Femur (tissue), 1 donor: ENCODE measurements at regions not wholly inside any gene's neighbourhood (a gene's known extent, or its start where the extent isn't known, plus 50 kb on each side); places are given as distances from the start of the nearest gene placed in this dataset.
A peak's percentile ranks its signal among the peaks of the same experiment; 100 is the strongest.

Source experiments
- DNase-seq: peaks from one replicate; pipeline ENCODE4 v3.0.0-alpha.2; 2017

DNA sequence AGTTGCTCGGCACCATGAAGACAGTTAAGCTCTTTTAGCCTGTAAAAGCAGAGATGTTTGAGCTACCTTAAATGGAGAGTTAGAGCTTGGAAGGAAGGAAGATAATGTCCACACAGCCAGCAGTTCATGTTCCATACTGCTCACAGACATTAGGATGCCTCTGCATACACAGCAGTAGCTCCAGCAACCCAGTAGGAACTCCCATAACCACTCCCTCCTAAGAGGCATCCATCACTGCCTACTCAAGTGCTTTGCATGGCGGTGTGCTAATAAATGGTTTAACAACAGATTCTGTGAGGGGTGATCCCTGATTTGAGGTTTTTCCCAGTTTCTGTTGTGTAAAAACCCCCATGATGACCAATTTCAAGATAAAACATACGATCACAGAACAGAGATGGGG, 286.4 kb downstream of the HACE1 start:
- DNase-seq: no peak

DNA sequence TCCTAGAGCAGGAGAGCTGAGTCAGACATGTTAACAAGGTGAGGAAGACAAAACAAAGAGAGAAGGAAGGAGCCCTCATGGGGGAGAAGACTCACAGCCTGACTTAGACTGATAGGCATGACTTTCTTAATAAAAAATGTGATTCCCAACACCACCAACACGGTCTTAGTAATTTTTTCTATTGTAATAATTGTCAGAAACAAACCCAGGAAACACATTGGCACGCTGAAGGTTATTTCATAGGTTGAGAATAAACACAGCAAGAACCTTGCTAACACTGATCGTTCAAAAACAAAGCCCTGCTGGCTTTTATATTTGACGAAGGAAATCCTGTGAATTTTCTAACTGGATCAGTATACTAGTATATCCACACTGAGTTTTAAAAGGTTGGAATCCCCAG, 286.8 kb downstream of the HACE1 start:
- no peak for DNase-seq

DNA sequence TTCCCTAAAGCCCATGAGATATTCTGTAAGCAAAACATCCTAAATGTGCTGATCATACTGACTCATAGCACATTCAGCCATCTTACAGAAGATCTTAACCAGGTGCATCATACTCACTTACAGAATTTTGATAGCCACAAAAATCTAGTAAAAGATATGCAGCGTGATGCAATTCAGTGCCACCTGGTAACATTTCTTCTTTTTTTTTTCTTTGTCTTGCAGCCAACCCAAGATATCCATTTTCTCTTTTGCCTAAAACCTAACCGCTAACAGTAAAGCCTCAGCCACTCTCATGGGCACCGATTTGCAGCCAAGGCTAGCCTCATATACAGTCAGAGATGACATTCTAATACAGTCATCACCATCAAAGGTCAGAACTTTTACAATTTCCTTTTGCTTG, 293.3 kb downstream of the HACE1 start:
- DNase-seq: no peak

DNA sequence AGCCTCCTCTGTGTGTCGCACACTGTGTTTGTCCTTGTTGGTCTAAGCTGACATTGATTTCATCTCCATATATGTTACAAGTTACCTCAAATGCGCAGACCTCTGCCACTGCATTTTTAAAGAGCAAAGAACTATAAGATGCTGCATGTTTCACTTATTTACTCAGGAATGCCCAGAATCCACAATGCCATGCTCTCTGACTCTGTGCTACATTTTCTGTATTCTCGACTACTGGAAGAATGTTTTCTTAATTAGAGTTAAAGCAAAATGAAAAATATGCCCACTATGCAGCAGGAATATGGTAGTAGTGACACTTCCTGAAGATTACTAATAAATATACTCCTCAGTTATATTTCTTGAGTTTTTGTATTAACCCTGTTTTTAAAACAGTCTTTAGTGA, 296.4 kb downstream of the HACE1 start:
- DNase-seq: no peak

DNA sequence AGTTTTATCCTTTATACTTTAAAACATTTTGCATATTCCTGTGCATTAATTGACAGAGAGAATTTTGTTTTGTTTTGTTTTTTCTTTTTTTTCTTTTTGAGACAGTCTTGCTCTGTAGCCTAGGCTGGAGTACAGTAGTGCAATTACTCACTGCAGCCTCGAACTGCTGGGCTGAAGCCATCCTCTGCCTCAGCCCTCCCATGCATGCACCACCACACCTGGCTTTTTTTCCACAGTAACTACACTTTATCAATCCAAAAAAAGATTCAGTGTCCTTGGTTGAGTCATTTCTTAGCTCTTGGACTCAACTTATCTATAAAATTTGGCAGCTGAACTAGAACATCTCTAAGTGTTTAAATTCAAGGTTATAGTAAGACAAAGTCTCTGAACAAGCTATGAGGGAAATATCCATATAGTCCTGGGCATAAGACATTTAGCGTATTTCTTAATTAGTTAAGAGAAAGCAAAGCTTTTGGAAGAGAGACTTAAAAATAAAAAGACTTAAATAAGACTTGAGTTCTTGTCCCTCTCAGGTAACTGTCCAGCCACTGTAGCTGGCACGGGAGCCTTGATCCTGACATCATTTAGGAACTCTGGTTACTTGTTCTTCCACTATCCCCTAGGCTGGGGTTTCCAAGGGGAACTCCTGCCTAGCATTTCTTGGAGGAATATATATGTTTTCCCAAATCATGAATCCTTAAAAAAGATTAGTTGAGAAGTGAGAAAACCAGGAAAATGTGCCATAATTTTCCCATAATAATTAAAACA, 300.1 kb downstream of the HACE1 start:
- no peak for DNase-seq

DNA sequence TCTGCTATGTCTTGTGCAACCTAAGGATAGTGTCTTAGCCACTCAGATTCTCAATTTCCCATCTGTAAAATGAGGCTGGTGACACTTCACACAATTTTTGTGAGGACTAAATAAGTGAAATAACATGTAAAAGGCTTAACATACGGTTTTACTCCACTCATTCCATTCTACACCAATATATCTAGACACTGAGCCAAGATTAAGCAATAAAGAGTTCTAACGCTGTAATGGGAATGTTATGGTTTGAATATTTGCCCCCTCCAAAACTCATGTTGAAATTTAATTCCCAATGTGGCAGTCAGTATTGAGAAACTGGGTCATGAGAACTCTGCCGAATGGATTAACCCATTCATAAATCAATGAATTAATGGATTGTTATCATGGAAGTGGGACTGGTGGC, 301.0 kb downstream of the HACE1 start:
- no peak for DNase-seq

DNA sequence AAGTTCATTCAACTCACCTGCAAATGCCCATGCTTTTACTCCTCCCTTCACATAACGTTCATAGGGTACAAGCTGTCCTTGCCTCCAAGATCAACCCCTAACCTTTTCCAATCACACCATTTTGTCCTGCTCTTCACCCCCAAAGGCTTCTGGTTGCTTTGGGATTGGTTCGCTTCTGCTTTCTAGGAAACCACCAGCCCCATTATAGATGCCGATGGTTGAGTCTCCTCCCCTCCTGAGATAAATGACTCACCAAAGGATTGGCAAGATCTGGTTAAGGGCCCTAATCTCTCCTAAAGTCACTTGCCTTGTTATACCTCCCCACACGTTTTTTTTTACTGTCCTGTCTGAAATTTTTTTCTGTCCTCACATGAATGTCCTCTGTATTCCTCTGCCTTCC, 311.4 kb downstream of the HACE1 start:
- DNase-seq: no peak

DNA sequence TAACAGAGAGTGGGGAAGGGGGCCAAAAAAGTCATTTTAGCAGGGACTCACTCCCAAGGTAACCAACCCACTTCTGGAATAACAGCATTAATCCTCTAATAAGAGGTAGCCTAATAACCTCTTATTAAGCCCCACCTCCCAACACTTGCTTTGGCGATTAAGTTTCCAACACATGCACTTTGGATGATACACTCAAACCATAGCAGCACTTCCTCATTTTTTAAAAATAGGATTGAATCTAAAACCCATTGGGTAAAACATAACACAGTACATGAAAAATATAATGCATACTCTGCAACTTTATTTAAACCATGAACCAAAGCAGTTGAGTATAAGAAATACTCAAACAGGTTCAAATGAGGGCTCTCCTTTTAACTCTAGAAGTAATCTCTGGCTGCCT, 318.3 kb downstream of the HACE1 start:
- no peak for DNase-seq

DNA sequence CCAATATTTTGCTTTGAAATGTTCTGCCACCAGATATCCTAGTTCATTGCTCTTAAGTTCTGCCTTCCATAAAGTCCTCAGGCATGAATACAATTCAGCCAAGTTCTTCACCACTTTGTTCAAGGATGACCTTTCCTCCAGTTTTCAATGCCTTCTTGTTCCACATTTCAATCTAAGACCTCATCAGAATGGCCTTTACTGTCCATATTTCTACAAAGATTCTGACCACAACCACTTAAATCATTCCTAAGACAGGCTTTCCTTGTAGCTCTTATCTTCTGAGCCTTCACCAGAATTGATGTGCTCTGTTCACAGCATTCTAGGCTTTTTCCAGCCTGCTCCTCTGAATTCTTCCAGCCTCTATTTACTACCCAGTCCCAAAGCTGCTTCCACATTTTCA, 319.0 kb downstream of the HACE1 start:
- no peak for DNase-seq

DNA sequence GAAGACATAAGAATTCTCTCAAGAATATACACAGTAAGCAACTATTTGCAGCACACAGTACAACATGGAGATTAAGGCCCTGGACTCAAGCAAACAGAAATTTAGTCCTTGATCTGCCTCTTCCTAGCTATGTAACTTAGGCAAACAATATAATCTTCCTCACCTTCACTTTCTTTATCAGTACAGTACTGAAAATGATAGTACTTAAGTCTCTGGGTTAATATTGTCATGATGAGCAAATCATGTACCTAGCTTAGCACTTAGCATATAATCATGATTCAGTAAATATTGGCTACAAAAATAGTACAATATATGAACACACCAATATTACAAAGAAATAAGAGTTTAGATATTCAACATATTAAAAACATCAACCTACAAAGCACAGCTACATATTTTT, 320.5 kb downstream of the HACE1 start:
- no peak for DNase-seq

DNA sequence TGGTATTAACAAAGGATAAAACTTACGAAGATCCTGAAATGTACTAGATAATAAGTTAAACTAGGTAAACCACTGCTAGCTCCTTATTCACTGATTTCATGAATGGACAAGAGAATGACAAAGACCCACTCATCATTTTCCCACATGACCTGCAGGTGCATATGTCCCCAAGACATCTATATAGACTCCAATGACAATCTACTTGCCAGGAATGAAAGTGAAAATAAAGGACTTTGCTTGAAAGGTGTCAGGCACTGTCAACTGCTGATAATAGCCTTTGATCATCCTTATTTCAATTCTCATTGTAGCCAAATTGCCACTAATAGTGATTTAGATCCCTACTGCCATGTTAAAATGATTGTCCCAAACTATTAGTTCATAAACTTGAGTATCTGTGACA, 321.8 kb downstream of the HACE1 start:
- no peak for DNase-seq

DNA sequence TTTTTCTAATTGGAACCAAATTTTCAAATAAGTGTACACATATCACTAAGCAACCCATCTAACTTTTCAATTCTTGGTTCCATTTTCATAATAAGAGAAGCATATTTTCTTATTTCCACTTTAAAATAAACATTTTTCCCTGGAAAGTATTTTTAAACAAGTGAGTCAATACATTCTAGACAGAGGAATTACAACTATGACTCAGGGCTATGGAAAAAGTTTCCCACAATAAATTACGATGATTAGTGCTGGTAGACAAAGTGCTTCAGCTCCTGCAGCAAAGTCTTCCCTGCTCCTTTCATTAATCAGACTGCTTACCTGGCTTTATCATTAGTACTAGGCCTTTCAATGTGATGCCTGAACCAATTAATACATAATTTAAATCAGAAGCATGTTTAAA, 322.5 kb downstream of the HACE1 start:
- DNase-seq: no peak

DNA sequence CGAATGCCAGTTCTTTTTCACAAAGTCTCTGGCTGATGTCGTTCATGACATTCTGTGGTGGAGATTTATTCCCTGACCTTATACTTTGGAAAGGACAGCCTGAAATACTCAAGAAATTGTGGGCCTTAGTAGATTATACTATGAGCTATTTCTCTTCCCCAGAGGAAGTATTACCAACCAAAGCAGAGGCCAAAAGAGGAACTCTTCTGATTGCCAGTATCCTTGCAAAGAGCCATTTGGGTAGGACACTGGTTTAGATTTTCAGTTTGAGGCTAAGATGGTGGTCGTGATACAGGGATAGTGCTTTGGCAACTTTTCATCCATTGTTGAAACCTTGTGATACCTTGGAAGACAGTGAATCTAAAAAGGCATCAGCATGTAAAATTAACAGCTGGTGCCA, 327.3 kb downstream of the HACE1 start:
- DNase-seq: no peak

DNA sequence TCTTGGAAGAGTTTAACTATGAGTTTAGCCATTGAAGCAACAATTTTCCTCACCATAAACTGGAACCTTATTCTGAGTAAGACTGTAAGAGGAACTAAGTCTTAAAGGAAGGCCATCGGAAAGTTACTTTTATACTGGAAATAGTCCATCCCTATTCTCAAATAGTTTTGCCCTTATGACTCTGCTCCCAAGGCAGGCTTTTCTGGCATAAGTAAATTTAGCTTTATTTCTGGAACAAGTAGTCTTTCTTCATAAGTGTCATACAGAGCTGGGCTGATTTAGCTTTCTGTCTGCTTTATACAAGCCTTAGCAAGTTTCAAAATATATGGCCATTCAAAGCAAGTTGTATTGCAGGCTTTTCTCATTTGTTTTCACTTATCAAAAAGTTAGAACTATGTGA, 328.1 kb downstream of the HACE1 start:
- DNase-seq: no peak

DNA sequence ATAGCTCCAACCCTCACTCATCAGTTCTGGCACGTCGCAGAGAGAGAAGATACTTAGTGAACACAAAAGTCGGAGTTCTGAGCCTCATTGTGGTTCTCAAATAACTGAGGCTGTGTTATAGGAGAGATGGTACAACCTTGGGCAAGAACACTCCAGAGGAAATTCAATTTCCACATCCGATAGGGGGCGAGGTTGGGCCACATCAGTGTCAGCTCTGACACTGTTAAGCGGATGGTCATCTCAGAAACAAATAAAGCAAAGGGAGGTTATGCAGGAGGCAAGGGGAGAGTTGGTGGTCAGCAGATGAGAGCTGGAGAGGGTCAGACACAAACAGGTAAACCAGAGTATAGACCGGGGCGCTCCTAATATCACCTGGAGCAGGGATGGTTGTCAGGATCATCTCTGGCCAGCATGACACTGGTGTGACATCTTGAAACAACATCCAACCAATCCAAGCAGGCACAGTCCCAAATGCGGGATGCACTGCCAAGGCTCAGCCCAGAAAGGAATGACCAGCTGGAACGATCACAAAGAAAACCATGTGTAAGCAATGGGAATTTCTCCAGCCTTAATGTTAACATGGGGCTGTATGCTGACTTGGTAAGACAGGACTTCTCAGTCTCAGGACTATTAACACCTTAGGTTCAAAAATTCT, 331.8 kb downstream of the HACE1 start:
- peak; percentile 37 for DNase-seq

DNA sequence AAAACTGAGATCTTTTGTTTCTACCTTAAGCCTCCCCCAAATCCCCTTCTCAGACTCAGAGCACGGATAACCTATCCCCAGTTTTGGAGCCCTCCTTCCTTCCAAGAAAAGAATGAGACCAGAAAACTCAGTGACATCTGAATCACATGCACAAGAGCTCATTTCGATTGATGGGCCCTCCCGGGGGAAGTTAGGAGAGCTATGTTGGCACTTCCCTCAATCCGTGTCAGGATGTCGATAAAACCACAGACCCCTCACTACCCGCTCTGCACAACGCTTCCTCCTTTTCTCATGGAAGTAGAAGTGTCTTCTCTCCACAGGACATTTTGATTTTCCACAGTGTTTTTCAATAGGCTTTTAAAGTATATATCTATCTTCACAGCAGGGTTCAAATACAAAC, 332.4 kb downstream of the HACE1 start:
- DNase-seq: no peak

DNA sequence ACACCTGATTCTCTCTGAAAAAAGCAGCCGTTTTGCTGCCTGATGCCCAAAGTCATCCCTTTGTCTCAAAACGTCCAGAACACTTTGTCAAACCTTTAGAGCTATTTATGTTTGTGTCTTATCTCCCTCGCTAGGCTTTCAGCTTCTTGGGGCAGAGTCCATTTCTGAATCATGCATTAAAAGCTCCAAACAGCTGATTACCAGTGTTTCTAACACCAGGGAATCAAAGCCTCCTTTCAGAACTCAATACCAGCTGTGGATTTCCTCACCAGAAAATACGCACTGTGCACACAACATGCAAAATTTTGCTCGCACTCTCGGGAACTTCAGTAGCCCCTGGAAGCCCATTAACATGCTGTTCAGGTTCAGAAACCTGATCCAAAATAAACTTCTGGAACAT, 333.3 kb downstream of the HACE1 start:
- DNase-seq: no peak

DNA sequence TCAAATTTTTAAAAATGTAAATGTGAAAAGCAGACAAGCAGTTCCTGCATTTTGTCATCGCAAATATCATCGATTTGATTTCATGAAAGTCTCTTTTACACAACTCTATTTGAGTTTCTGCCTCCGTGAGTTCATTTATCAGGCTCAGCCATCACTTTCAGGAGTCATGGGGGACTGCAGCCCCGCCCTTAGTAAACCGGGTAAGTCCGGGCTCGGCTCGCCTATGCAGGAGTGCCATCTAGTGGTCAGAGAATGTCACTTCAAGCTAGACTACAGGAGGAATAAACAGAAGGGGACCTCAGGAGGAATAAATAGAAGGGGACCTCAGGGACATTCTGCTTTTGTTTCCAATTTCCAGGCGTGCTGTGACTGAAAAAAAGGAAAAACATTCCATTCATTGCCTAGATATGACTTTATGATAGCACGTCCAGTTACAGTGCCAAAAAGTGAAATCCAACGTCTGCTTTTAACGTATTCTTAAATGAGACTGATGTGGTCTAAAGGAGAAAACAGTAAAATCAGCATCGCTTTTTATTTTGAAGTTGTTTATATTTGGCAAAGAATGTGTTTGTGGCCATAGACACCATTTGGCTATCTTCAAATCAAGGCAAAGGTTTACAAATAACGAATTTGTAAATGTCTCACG, 333.9 kb downstream of the HACE1 start:
- peak; percentile 82 for DNase-seq

DNA sequence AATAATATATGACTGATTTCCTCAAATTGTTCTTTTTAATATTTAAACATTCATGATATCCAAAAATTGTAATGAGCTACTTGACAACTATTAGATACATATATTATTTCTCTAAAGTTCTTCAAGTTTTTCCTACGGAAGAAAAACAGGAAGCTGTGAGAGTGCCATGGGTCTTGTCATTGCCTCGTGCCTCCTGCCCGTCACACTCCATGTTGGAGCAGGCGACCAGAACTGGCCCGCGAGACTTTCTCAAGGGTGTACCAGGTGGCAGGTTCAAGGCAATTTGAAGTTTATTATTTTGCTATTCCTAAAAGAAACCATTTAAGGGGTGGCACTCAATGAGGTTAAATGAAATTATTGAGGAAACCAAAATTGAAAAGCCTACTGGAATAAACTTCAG, 337.2 kb downstream of the HACE1 start:
- no peak for DNase-seq

DNA sequence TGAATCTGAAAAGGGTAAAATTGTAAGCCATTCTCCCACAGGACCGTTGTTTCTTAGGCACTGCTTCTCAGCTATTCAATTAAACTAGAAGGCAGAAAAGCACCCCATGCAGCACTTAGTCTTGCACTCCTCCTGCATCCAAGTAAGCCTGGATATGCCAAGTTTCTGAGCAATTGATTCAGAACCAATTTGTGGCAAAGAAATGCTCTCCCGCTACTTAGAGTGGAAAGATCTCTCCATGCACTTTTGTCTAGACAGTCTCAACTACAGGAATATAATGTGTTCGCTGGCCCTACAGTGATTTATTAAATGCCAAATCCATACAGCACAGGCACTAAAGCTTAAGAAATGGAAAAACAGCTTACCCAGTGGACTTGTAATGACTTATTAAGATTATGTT, 338.5 kb downstream of the HACE1 start:
- no peak for DNase-seq

DNA sequence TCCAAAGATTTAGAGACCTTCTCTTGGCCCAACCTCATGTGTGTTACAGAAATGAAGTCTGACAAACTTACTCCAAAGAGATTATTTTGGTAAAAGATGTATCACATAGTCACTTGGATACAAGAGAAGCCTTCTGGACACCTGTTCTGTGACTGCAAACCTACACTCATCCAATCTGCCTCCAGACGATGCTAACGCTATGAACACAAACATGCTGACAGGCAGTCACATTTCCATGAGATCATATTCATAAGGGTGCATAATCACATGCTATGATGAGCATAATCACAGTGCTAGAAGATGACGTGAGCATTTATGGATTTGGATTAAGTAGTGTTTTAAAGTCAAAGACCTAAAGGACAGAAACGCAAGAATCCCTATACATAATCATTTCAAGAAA, 340.2 kb downstream of the HACE1 start:
- no peak for DNase-seq

DNA sequence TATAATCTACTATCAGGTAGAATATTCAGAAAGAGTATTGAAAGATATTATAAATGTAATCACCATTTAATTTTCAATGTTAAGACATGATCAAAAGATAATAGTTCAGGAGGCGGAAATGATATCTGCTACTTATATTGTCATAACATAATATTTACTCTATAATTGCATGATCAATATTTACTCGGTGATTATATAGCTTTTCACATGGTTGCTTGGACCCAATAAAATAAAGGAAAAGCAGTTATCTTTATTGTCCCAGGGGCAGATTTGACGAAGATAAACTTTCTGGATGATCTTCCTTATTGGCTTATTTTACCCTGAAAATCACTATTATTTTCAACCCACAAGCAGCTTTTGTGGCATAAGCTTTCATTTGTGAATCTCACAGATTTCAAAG, 350.4 kb downstream of the HACE1 start:
- no peak for DNase-seq

DNA sequence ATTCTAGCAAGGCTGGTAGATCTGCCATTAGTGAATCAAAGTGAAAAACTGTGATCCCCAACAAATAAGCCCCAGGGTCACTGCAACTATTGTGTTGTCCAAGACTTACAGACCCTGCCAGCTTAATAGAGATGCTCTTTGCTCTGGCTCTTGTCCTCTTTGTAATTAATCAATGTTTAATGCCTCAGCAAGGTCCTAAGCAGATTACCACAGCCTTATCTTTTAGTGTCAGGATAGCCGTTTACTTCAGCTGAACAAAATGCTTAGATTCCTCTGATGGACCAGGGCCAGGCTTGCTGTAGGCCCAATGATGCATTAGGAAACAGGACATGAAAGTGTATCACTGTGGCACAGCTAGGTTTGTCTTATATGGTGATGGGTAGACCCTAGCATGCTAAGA, 353.3 kb downstream of the HACE1 start:
- no peak for DNase-seq

DNA sequence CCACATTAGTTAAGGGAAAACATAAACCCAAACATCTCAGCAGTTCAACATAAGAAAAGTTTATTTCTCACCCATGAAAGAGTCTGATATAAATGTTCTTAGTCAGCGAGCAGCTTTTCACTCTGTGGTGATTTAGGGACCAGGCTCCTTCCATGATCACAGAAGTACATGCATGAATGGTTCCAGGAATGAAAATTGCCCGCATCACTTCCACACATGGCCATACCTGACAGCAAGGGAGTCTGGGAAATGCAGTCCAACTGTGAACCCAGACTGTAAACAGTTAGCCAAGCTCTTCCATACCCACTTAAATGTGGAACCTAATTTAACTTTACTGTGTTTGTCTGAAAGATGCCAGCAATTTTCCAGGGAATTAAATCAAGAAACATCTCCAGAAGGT, 353.9 kb downstream of the HACE1 start:
- DNase-seq: no peak

DNA sequence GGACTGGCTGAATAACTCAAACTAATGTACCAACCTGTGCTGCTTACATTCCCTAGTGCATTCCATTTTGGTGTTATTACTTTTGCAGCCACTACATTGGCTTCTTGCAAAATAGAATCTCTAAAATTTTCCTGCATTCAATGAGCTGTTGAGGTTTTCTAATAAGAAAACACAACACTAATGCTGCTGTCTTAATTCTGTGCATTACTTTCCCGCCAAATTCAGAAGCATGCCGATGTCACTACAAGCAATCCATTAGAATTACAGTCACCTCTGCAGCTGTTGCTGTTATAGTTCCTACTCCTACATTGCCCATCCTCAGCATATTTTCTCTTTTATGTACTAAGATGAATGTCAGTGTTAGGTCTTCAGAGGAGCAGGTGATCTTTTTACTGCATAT, 359.5 kb downstream of the HACE1 start:
- DNase-seq: no peak
